H1 (cell line): ENCODE measurements at regions not wholly inside any gene's neighbourhood (a gene's known extent, or its start where the extent isn't known, plus 50 kb on each side); places are given as distances from the start of the nearest gene placed in this dataset.
A peak's percentile ranks its signal among the peaks of the same experiment; 100 is the strongest.
"Not testable (repeated sequence)": the region's sequence is repeated elsewhere in the genome, so short reads cannot be mapped to it uniquely, and the experiment has no call there.

ENCODE experiments used
- CTCF ChIA-PET: fragments of 300-600 bp; sonication (Branson Sonifier 250); formaldehyde crosslinking; loops from one replicate; lab custom pipeline; 2021; ENCODE audit not compliant: partially characterized antibody; lab: Charles Lee
- POLR2A ChIA-PET: fragments of 300-600 bp; sonication (Branson Sonifier 250); formaldehyde crosslinking; loops from one replicate; lab custom pipeline; 2021; ENCODE audit warnings: inconsistent platforms; ENCODE audit not compliant: partially characterized antibody; lab: Charles Lee
- DNase-seq, 2 experiments: peaks; one replicate each; pipeline versions ENCODE4 v3.0.0 to v3.0.0-alpha.2; 2010 to 2022; ENCODE audit warnings: low spot score in 2 of 2, low read depth in 1 of 2, mixed read lengths in 1 of 2
- FAIRE-seq: peaks from 2 replicates; lab custom pipeline; 2011; peaks lifted over from hg19 to GRCh38; lab: Jason Lieb, UNC
- H2AFZ ChIP-seq: 2 replicates; pipeline ENCODE4 v1.8.1; 2012; ENCODE audit warnings: low read length, inconsistent platforms
- H2AK5ac ChIP-seq: 2 replicates; pipeline ENCODE4 v1.6.1; 2013; ENCODE audit warnings: low read depth, low read length
- H2BK120ac ChIP-seq: replicated peaks from 2 replicates; pipeline ENCODE3; 2013; ENCODE audit warnings: low read depth, low read length, inconsistent platforms
- H2BK12ac ChIP-seq: 2 replicates; pipeline ENCODE4 v1.6.1; 2013; ENCODE audit warnings: low read depth, low read length
- H2BK15ac ChIP-seq: 2 replicates; pipeline ENCODE4 v1.6.1; 2013; ENCODE audit warnings: low read length
- H2BK20ac ChIP-seq: 2 replicates; pipeline ENCODE4 v1.6.1; 2013; ENCODE audit warnings: low read length
- H2BK5ac ChIP-seq: 2 replicates; pipeline ENCODE4 v1.6.1; 2013; ENCODE audit warnings: low read depth, low read length
- H3K14ac ChIP-seq: 2 replicates; pipeline ENCODE4 v1.6.1; 2013; ENCODE audit warnings: inconsistent platforms; ENCODE audit not compliant: insufficient read length
- H3K18ac ChIP-seq: 2 replicates; pipeline ENCODE4 v1.6.1; 2013; ENCODE audit warnings: low read length; ENCODE audit errors: extremely low read depth
- H3K23ac ChIP-seq: 2 replicates; pipeline ENCODE4 v1.6.1; 2013; ENCODE audit warnings: inconsistent platforms; ENCODE audit not compliant: insufficient read length
- H3K23me2 ChIP-seq: 2 replicates; pipeline ENCODE4 v1.6.1; 2013; ENCODE audit warnings: low read depth, low read length
- H3K27ac ChIP-seq: 2 replicates; pipeline ENCODE4 v1.6.1; 2011; ENCODE audit warnings: low read depth, low read length, inconsistent platforms
- H3K27me3 ChIP-seq, 4 experiments: replicated peaks in 1 of 4; 1 replicate in 1 of 4; 2 replicates in 3 of 4; pipeline versions ENCODE4 v1.6.1 to v1.8.1; 2011 to 2013; ENCODE audit warnings: low read length in 3 of 4, mild to moderate bottlenecking in 3 of 4, inconsistent platforms in 2 of 4, mixed read lengths in 2 of 4, moderate library complexity in 1 of 4; ENCODE audit not compliant: control insufficient read depth in 3 of 4, insufficient read depth in 3 of 4; ENCODE audit errors: extremely low read depth in 1 of 4
- H3K36me3 ChIP-seq, 4 experiments: 2 replicates each; pipeline versions ENCODE4 v1.6.1 to v1.8.1; 2011 to 2013; ENCODE audit warnings: mild to moderate bottlenecking in 4 of 4, low read length in 3 of 4, moderate library complexity in 2 of 4, control low read depth in 1 of 4, inconsistent platforms in 1 of 4; ENCODE audit not compliant: insufficient read depth in 4 of 4, control insufficient read depth in 2 of 4
- H3K4ac ChIP-seq: replicated peaks from 2 replicates; pipeline ENCODE3; 2013; ENCODE audit warnings: low read length, low read depth, mixed read lengths, inconsistent platforms; ENCODE audit not compliant: insufficient read length
- H3K4me1 ChIP-seq, 4 experiments: replicated peaks in 1 of 4; 1 replicate in 1 of 4; 2 replicates in 3 of 4; pipeline versions ENCODE4 v1.6.1 to v1.8.1; 2011 to 2013; ENCODE audit warnings: low read length in 3 of 4, inconsistent platforms in 2 of 4, mixed read lengths in 1 of 4; ENCODE audit not compliant: insufficient read depth in 4 of 4, control insufficient read depth in 3 of 4
- H3K4me2 ChIP-seq, 2 experiments: 2 replicates each; pipeline versions ENCODE4 v1.6.1 to v1.8.1; 2011 to 2013; ENCODE audit warnings: low read depth in 2 of 2, low read length in 2 of 2, control low read depth in 1 of 2, inconsistent platforms in 1 of 2, mild to moderate bottlenecking in 1 of 2; ENCODE audit not compliant: insufficient read depth in 1 of 2
- H3K4me3 ChIP-seq, 4 experiments: fragments of 200-600, 300-600 bp in 1 of 4; sonication (generic), shearing (Covaris generic), sonication (Bioruptor Twin) in 1 of 4; 2 replicates each; pipeline versions ENCODE4 v1.5.1 to v1.8.1; 2011 to 2016; ENCODE audit warnings: low read length in 4 of 4, low read depth in 3 of 4, control low read depth in 2 of 4, inconsistent platforms in 2 of 4, mild to moderate bottlenecking in 2 of 4, mixed read lengths in 1 of 4, moderate library complexity in 1 of 4; ENCODE audit not compliant: insufficient read depth in 2 of 4; ENCODE audit errors: extremely low read depth in 1 of 4
- H3K56ac ChIP-seq: replicated peaks from 2 replicates; pipeline ENCODE3; 2013; ENCODE audit warnings: low read depth, mild to moderate bottlenecking, mixed read lengths, low read length, inconsistent platforms; ENCODE audit not compliant: insufficient read length
- H3K79me1 ChIP-seq: 2 replicates; pipeline ENCODE4 v1.6.1; 2013; ENCODE audit warnings: low read depth, low read length, control low read depth
- H3K79me2 ChIP-seq, 2 experiments: 2 replicates each; pipeline versions ENCODE4 v1.6.1 to v1.8.1; 2012 to 2013; ENCODE audit warnings: low read length in 2 of 2, mild to moderate bottlenecking in 2 of 2, inconsistent platforms in 1 of 2; ENCODE audit not compliant: insufficient read depth in 2 of 2, control insufficient read depth in 1 of 2
- H3K9ac ChIP-seq, 4 experiments: replicated peaks in 1 of 4; 1 replicate in 1 of 4; 2 replicates in 3 of 4; pipeline versions ENCODE4 v1.6.1 to v1.8.1; 2011 to 2013; ENCODE audit warnings: low read depth in 3 of 4, low read length in 3 of 4, control low read depth in 2 of 4, mild to moderate bottlenecking in 2 of 4, moderate library complexity in 2 of 4, inconsistent platforms in 1 of 4; ENCODE audit errors: extremely low read depth in 1 of 4
- H3K9me3 ChIP-seq, 2 experiments: 2 replicates each; pipeline versions ENCODE4 v1.6.1 to v1.8.1; 2012 to 2013; ENCODE audit warnings: mild to moderate bottlenecking in 2 of 2, moderate library complexity in 2 of 2, control low read depth in 1 of 2, inconsistent platforms in 1 of 2, low read depth in 1 of 2, low read length in 1 of 2, mixed read lengths in 1 of 2; ENCODE audit not compliant: insufficient read depth in 2 of 2
- H4K20me1 ChIP-seq, 2 experiments: replicated peaks in 1 of 2; 2 replicates each; pipeline versions ENCODE3 to v1.8.1; 2011 to 2013; ENCODE audit warnings: inconsistent platforms in 2 of 2, low read length in 2 of 2, mild to moderate bottlenecking in 1 of 2; ENCODE audit not compliant: insufficient read depth in 2 of 2, control insufficient read depth in 1 of 2
- H4K5ac ChIP-seq: 2 replicates; pipeline ENCODE4 v1.6.1; 2013; ENCODE audit warnings: low read length, low read depth, mixed read lengths, inconsistent platforms; ENCODE audit not compliant: insufficient read length
- H4K8ac ChIP-seq: 2 replicates; pipeline ENCODE4 v1.8.0; 2013; ENCODE audit warnings: mild to moderate bottlenecking, moderate library complexity, low read length, inconsistent platforms; ENCODE audit not compliant: insufficient read depth; ENCODE audit errors: extremely low read depth
- H4K91ac ChIP-seq: replicated peaks from 2 replicates; pipeline ENCODE3; 2013; ENCODE audit warnings: low read length, mixed read lengths, inconsistent platforms; ENCODE audit not compliant: insufficient read length
- WGBS, 2 experiments: shearing (Covaris generic) in 1 of 2; methylation state at CpG; one replicate each; pipeline versions ENCODE4 v1.1.6 to v1.1.7; 2013 to 2015; ENCODE audit warnings: low lambda C conversion rate in 2 of 2, mixed read lengths in 2 of 2, inconsistent platforms in 1 of 2, low coverage in 1 of 2, missing lambda C conversion rate in 1 of 2; ENCODE audit not compliant: insufficient replicate concordance in 2 of 2, insufficient coverage in 1 of 2, insufficient read length in 1 of 2; ENCODE audit errors: extremely low coverage in 1 of 2, missing lambda C conversion rate in 1 of 2; 5-methylcytosine and 5-hydroxymethylcytosine counted together

DNA sequence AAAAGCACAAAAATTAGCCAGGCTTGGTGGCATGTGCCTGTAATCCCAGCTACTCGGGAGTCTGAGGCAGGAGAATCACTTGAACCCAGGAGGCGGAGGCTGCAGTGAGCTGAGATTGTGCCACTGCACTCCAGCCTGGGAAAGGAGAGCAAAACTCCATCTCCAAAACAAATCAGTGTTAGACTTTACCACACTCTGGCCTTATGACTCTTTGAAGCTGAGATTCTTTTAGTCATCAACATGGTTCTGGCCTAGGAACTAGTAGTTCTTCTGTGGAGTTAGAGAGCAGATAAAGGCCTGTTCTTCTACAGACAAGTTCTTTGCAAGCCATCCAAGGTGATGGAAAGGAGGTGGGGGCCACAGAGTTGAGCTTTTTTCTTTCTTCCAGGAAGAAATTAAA is 100.8 kb upstream of the TLK1 start:
- not testable (repeated sequence) for H3K56ac ChIP-seq, H3K9me3 ChIP-seq, H3K79me1 ChIP-seq, H3K4ac ChIP-seq, H3K23ac ChIP-seq, H3K27ac ChIP-seq, DNase-seq, H3K4me3 ChIP-seq, H3K36me3 ChIP-seq, H3K14ac ChIP-seq, H3K79me2 ChIP-seq, H4K20me1 ChIP-seq, FAIRE-seq, H2AFZ ChIP-seq, H2BK15ac ChIP-seq, H3K4me2 ChIP-seq, H4K8ac ChIP-seq, H2BK20ac ChIP-seq, H3K27me3 ChIP-seq, H3K4me1 ChIP-seq, H3K18ac ChIP-seq, H4K5ac ChIP-seq, H3K9ac ChIP-seq, H2AK5ac ChIP-seq, H3K23me2 ChIP-seq, H2BK5ac ChIP-seq, H2BK12ac ChIP-seq, H4K91ac ChIP-seq
- POLR2A ChIA-PET, result interaction anchor here (0.5 to 1.6 kb wide), 2 partner anchors 40 to 54 kb away, joined by 3 to 6 read pairs; no protein-coding TSS in a partner anchor
- CTCF ChIA-PET, result interaction anchor here (1.0 to 1.4 kb wide), 3 partner anchors 23 to 155 kb away, joined by 3 to 6 read pairs (median 3); no protein-coding TSS in a partner anchor
- H2BK120ac ChIP-seq, result peak overlapping the region; percentile 3
- 76% methylated on average over 2 of the region's 2 CpGs; no CpG with 5 or more reads in 1 of the 2 experiments for WGBS, 2 experiments
